ENCODE measurements at regions not wholly inside any gene's neighbourhood (a gene's known extent, or its start where the extent isn't known, plus 50 kb on each side); places are given as distances from the start of the nearest gene placed in this dataset.
"Not testable (repeated sequence)": the region's sequence is repeated elsewhere in the genome, so short reads cannot be mapped to it uniquely, and the experiment has no call there.

DNA sequence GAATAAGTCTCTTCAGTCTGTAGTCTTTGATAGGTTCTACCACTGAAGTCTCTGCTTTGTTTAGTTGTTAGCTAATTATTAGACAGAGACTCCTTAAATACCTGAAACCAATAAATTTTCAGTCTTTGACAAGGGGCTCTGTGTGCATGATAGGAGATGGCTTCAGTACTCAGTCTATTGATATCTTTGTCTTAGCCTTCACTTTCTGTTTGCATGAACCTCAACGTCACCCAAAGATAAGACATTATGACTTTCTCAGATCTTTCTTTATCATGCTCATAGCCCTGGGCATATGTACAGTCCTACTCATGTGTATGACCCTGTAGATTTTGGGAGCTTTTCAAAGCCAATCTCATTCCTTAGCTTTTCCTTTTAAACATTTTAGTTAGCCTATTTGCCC lies 183.5 kb upstream of the GCFC2 start:
- no peak for DNase-seq (ENCODE audit: low spot score)

DNA sequence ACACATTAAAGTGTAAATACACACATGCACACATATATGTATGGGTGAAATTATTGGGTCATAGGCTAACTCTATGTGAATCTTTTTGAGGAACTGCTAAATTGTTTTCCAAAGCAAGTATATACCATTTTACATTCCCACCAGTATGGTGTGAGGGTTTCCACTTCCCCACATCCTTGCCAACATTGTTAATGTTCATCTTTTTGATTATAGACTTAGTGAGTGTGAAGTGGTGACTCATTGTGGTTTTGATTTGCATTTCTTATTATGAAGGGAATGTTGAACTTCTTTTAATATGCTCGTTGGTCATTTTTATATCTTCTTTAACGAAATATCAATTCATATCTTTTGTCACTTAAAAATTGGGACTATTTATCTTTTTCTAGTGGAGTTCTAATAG lies 181.8 kb upstream of the GCFC2 start:
- DNase-seq (ENCODE audit: low spot score), result no peak

DNA sequence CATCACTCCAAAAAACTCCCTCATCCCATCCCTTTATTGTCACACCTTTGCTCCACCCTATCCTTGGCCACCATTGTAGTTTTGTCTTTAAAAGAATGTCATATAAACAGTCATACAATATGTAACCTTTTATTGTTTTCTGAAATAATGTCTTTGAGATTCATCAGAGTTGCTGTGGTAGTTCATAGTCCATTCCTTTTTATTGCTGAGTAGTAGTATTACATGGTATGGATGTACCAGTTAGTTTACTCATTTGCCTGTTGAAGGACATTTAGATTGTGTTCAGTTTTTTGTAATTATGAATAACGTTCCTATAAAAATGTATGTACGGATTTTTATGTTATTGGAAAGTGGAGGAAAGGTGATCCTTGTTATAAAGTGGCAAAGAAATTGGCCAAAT lies 171.8 kb upstream of the GCFC2 start:
- no peak for DNase-seq (ENCODE audit: low spot score)

DNA sequence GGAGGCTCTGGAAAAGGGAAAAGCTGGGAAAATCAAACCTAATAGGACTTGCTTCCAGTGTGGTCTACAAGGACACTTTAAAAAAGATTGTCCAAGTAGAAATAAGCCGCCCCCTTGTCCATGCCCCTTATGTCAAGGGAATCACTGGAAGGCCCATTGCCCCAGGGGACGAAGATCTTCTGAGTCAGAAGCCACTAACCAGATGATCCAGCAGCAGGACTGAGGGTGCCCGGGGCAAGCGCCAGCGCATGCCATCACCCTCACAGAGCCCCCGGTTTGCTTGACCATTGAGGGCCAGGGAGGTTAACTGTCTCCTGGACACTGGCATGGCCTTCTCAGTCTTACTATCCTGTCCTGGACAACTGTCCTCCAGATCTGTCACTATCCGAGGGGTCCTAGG lies 164.9 kb upstream of the GCFC2 start:
- not testable (repeated sequence) for DNase-seq (ENCODE audit: low spot score)

DNA sequence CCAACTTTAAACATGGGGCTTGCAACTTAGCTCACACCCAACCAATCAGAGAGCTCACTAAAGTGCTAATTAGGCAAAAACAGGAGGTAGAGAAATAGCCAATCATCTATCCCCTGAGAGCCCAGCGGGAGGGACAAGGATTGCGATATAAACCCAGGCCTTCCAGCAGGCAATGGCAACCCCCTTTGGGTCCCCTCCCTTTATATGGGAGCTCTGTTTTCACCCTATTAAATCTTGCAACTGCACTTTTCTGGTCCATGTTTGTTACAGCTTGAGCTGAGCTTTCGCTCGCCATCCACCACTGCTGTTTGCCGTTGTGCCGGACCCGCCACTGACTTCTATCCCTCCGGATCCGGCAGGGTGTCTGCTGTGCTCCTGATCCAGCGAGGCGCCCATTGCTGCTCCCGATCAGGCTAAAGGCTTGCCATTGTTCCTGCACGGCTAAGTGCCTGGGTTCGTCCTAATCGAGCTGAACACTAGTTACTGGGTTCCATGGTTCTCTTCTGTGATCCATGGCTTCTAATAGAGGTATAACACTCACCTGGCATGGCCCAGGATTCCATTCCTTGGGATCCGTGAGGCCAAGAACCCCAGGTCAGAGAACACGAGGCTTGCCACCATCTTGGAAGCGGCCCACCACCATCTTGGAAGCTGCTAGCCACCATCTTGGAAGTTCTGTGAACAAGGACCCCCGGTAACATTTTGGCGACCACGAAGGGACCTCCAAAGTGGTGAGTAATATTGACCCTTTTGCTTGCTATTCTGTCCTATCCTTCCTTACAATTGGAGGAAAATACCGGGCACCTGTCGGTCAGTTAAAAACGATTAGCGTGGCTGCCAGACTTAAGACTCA lies 161.3 kb upstream of the GCFC2 start:
- DNase-seq (ENCODE audit: low spot score), result not testable (repeated sequence)

DNA sequence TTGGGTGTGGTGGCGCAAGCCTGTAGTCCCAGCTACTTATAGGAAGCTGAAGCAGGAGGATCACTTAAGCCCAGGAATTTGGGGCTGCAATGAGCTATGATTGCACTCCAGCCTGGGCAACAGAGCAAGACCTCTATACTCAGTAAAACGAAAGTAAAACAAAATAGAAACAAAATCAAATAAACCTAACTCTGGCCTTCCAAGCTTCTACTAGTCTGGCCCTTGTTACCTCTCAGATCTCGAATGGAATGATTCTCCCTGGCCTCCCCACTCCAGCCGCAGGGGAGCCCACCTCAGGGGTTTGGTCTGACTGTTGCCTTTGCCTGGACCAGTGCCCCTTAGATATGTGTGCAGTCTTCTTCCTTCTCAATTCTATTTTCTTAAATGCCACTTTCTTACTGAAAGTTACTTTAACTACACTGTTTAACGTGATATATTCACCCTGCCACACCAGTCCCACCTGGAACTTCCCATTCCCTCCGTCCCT lies 160.0 kb upstream of the GCFC2 start:
- DNase-seq (ENCODE audit: low spot score), result no peak

DNA sequence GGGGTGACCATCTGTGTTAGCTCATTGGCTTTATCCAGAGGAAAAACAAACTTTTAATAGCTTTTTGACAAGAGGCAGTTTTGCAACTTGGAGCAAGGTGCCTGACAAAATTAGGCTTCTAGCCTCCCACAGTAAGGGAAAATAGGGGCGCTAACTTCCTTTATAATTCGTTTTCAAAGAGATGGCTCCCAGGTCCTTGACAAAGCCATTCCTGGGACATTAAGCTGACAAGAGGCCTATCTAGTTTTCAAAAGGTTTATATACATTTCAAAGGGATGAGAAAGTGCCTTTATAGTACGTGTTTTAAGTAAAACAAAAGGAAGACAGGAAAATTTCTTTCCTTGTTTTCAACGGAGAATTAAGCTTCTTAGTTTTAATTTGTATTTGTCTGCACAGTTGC lies 159.4 kb upstream of the GCFC2 start:
- no peak for DNase-seq (ENCODE audit: low spot score)

DNA sequence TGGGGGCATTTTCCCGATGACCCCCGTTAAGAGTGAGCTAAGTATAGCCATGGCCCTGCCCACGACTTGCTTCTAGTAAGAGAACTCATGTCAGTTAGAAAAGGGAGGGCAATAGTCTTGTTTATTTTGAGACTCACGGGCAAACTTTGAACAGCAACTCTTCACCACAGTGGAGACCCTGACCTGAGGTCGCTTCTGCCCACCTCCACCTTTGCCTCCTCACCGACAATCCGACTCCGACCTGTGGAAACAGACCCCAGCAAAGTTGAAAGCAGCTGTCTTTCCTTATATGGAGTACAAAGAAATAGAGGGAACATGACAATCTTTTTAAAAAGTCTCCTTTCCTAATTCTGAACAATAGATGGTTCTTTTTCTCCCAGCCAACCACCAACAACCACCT lies 155.0 kb upstream of the GCFC2 start:
- no peak for DNase-seq (ENCODE audit: low spot score)

DNA sequence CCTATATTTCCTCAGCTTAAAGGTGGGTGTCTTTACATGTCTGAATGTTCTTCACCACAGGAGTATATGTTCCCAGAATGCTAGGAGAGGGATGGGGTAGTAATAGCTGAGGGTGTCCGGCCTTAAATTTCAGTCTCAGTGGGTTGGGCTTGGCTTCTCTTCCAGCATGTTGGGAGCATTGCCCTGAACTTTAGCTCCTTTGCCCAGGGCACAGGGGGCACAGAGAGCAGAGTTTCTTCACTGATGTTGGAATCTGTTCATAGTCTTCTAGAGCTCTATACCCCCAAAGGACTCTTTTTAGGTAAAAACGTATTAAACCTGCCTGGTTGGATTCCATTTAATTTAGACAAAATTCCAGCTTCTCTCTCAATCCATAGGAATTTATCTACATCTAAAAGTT lies 154.4 kb upstream of the GCFC2 start:
- no peak for DNase-seq (ENCODE audit: low spot score)

DNA sequence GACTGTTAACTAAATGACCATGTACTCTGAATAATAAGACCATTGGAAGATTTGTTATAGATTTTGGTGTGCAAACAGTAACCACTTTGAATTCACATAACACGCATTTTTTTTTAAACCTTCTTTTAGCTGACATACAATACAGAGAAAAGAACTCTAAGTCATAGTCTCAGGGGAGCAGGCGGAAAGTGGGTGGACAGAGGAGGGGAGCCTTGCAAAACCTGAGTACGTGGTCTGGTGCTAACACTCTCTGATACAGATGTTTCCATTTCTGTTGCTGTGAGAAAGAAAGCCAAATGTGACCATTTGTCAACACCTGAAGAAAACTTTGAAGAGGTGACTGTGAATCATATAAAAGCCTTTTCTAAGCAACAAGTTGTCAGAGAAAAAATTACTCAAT lies 151.8 kb upstream of the GCFC2 start:
- DNase-seq (ENCODE audit: low spot score), result no peak

DNA sequence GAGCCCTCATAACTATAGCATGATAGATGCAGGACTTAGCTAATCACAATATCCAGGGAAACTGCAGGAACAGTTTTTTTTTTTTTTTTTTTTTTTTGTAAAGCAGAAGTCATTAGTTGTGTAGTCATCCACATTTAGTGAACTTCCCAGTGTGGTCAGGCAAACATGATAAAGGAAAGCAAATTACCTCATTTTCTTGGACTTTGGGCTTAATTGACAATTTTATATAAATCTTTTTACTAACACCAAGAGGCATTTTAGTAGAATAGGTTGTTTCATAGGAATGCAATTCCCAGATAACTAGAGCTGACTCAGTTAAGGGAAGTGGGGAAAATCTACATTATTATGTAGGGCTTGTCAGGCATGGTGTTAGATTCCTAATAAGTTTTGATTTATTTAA lies 142.7 kb upstream of the GCFC2 start:
- no peak for DNase-seq (ENCODE audit: low spot score)

DNA sequence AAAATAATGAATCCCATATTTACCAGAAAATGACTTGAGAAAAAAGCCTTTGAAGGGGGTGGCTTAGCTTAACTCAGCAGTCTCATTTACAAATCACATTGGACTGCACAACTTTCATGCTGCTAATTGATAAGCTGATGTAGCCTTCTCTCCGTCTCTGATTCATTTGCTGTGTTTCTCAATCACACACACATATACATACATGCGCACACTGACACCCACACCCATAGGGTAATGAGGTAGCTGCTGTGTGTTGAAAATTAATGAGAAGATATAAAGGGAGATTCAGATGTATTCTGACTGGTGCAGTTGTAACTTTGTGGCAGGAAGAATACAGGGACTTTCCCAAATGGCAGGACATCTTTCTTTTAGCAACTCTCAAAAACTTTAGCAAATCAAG lies 141.9 kb upstream of the GCFC2 start:
- no peak for DNase-seq (ENCODE audit: low spot score)

DNA sequence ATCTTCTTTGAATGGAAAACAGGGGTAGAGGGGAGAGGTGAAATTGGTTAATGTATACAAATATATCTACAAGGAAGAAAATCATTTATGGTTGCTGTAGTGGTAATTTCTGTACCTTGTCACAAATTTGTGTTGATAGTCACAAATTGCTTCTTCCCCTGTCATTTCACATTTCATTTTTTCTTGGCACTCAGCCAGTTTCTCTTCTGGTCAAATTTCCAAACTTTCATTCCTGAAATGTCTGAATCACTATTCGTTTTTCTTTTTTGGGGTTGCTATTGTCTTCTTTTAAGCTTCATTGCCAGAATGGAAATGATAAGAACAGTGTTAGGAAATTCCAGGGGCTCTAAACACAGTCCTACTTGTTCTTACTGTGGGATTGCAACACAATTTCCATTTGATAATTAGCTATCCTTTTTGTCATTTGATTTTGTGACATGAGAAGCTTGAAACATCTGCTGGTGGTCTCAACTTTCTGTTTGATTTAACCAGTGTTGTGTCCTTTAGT lies 136.0 kb upstream of the GCFC2 start:
- DNase-seq (ENCODE audit: low spot score), result no peak

DNA sequence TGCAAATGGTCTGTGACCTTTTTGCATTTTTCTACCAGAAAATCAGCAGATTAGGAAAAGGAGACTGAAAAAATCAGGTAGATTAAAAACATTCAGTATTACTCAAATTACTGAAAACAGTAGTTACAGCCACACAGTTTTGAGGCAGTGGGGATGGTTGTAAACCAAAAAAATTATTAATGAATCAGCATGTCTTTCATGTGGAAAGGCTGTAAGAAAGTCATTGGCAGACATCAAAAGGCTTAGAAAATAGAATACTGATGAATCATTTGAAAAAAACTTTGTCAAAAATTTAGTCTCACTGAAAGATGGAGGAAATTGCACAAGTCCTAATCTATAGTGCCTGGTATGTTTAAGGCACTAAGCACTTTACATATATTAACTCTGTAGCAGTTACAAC lies 133.9 kb upstream of the GCFC2 start:
- no peak for DNase-seq (ENCODE audit: low spot score)

DNA sequence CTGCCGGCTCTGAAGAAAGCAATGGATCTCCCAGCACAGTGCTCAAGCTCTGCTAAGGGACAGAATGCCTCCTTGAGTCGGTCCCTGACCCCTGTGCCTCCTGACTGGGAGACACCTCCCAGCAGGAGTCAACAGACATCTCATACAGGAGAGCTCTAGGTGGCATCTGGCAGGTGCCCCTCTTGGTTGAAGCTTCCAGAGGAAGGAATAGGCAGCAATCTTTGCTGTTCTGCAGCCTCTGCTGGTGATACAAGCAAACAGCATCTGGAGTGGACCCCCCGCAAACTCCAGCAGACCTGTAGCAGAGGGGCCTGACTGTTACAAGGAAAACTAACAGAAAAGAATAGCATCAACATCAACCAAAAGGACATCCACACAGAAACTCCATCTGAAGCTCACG lies 123.9 kb upstream of the GCFC2 start:
- DNase-seq (ENCODE audit: low spot score), result not testable (repeated sequence)

DNA sequence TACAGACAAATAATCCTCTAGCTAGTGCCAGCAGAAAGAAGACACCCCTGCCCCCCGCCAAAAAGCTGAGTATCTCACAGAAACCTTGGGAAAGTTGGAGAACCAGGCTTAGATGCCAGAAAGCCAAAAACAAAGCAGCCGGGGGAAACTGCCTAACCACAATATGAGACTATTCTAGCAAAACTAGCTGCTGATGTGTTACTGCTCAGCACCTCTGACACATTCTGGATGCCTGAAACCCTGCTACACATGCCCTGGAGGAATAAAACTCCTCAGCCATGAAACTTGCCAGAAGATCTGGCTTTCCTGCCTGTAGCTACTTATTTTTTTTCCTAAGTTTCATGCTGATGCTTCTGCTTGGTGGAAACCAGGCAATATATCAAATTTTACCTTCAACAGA lies 122.7 kb upstream of the GCFC2 start:
- DNase-seq (ENCODE audit: low spot score), result no peak

DNA sequence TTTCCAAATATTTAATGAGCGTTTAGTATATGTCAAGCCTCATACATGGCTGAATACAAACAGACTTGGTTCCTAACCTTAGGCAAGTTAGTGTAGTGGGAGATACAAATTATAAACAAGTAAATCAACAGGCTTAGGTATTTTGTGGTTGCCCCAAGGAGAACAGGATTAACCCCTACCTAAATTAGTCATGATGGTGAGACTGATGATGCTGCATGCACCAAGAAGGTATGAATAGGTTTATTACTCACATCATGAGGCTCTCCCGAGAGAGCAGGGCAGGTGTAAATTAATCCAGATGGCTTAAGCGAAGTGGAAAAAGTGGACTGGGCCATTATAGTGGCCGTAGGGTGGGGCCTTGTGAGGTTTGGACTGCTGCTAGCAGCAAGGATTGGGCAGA lies 118.1 kb upstream of the GCFC2 start:
- no peak for DNase-seq (ENCODE audit: low spot score)

DNA sequence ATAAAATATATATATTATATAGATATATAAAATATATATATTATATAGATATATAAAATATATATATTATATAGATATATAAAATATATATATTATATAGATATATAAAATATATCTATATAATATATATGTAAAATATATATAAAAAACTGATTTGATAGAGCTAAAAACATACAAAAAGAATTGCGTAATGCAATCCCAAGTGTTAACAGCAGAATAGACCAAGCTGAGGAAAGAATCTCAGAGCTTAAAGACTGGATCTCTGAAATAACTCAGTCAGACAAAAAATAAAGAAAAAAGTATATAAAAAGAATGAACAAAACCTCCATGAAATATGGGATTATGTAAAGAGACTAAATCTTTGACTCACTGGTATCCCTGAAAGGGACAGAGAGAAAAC lies 112.8 kb upstream of the GCFC2 start:
- not testable (repeated sequence) for DNase-seq (ENCODE audit: low spot score)

DNA sequence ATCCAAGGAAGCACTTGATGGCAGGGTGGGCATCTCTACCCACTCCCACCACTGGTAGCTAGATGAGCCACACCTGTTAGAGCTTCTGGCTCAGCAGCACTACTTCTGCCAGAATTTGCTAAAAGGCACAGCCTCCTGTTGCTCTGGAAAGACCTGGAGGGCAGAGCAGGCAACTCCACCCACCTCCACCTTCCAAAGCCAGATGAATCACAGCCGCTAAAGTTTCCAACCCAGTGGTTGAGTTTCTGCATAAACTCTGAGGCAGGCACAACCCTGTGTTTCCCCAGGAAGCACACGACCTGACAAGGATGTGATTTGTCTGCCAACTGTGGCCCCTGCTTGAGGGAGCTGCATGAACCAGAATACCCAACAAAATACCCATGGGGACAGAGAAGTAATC lies 111.6 kb upstream of the GCFC2 start:
- DNase-seq (ENCODE audit: low spot score), result no peak

DNA sequence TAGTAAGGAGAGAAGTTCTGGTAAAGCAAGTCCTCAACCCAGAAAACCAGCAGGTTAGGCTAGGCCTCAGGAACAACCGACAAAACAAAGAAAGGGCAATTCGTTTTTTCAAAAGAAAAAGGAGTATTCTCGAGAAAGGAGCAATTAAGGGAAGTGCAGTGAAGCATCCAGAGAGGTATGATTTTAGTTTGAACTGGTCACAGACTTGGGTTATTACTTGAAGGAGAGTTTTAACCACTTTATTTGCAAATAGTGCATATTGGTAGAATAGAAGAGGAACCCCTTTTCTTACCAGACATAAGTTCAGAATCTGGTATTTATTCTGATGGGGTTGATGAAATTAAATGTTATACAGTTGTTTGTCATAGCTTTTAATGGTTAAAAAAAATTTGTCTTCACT lies 110.0 kb upstream of the GCFC2 start:
- no peak for DNase-seq (ENCODE audit: low spot score)

DNA sequence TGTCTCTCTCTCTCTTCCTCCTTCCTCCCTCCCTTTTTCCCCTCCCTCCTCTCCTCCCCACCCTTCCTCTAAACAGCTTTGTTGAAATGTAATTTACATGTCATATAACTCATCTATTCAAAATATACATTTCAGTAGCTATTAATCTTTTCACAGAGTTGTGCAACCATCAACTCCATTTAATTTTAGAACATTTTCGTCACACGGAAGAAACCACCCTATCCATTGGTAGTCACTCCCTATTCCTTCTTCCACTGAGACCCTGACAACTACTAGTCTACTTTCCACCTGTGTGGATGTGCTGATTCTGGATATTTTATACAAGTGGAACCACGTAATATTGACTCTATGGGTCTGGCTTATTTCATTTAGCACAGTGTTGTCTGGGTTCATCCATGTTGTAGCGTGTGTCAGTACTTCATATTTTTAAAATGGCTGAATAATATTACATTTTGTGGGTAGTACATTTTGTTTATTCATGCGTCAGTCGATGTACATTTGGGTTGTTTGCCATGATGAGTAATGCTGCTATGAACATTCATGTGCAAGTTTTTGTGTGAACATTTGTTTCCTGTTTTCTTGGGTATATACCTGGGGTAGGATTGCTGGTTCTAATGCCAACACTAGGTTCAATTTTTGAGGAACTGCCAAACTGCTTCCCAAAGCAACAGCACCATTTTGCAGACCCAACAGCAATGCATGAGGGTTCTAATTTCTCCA lies 100.1 kb upstream of the GCFC2 start:
- DNase-seq (ENCODE audit: low spot score), result no peak

DNA sequence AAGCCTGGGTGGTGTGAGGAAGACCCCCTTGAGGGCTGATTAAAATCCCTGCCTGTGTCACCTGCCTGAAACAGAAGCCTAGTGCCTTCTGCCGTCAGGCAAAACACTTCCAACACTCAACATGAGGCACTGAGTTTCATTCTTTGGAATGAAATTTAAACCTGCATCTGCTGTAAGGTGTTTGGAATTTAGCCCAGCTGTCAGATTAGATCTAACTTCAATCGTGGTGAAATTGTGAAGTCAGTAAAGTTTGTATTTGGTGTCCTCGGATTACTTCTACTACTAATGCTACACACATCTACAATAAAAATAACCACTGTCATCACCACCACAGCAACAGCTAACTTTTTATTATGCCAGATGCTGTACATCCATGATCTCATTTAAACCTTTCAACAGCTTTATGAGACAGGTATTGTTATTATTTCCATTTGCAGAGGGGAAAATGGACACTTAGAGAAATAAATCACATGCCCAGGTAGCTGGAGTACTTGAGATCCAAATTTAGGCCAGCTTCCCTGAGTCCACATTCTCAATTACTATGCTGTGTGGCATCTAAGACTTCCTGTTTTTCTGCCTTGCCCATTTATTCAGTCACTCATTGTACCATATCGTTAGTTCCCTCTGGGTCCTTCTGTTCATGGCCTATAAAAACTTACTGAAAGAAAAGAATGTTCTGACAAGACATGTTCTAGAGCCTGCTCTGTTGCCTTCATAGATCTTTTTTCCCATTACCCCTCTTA lies 98.2 kb upstream of the GCFC2 start:
- DNase-seq (ENCODE audit: low spot score), result no peak

DNA sequence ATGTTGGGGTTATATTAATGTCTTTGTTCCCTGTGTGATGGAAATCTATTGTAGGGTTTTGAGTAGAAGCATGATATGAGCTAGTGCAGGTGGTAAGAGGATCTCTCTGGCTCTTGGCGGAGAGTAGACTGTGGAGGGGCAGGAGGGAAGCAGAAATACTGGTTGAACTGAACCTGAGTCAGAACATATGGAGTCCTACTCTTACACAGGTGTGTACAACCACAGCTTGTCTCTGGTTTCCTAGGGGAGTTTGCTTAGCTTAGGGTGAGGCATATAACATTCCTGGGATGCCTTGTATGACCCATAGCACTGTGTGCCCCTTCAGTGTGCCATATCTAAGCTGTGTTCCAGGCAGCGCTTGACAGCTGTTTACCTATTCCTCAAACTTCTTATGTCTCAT lies 97.3 kb upstream of the GCFC2 start:
- DNase-seq (ENCODE audit: low spot score), result no peak
